ENCODE measurements at regions not wholly inside any gene's neighbourhood (a gene's known extent, or its start where the extent isn't known, plus 50 kb on each side); places are given as distances from the start of the nearest gene placed in this dataset.
A peak's percentile ranks its signal among the peaks of the same experiment; 100 is the strongest.

- no peak for DNase-seq
These were observed 97.1 kb upstream of the TMC3 start for GRCh38 chr15:81471151-81471550.

- no peak for DNase-seq
These were observed 95.1 kb upstream of the TMC3 start for GRCh38 chr15:81469154-81469553.

GRCh38 chr15:81466741-81467140, 92.7 kb upstream of the TMC3 start:
- no peak for DNase-seq

GRCh38 chr15:81454024-81454423, 80.0 kb upstream of the TMC3 start:
- DNase-seq: peak; percentile 4

GRCh38 chr15:81450721-81451120, 76.7 kb upstream of the TMC3 start:
- no peak for DNase-seq

GRCh38 chr15:81449836-81450474, 75.9 kb upstream of the TMC3 start:
- DNase-seq: no peak

GRCh38 chr15:81443040-81443820, 69.2 kb upstream of the TMC3 start:
- DNase-seq: no peak

GRCh38 chr15:81442454-81442853, 68.4 kb upstream of the TMC3 start:
- DNase-seq: no peak

GRCh38 chr15:81434851-81435250, 60.8 kb upstream of the TMC3 start:
- no peak for DNase-seq

- DNase-seq: no peak
These were observed 59.4 kb upstream of the TMC3 start for GRCh38 chr15:81433462-81433861.

- no peak for DNase-seq
These were observed 58.2 kb upstream of the TMC3 start for GRCh38 chr15:81432179-81432578.

- no peak for DNase-seq
These were observed 53.2 kb upstream of the TMC3 start for GRCh38 chr15:81427176-81427575.

- no peak for DNase-seq
These were observed 51.9 kb upstream of the TMC3 start for GRCh38 chr15:81425905-81426304.
